Right lobe of liver (tissue), 6 donors: ENCODE measurements at regions not wholly inside any gene's neighbourhood (a gene's known extent, or its start where the extent isn't known, plus 50 kb on each side); places are given as distances from the start of the nearest gene placed in this dataset.
A peak's percentile ranks its signal among the peaks of the same experiment; 100 is the strongest.

Experiments used
- ATAC-seq, 4 donors: fragments of 200-7000 bp; cut with Tn5 transposase; one replicate each; pipeline ENCODE4 v1.9.1; 2020; ENCODE audit warnings: mild to moderate bottlenecking in 4 of 4, moderate library complexity in 4 of 4
- DNase-seq, 3 donors: peaks; one replicate each; pipeline ENCODE4 v3.0.0-alpha.2; 2020
- H3K27ac ChIP-seq, 3 donors: fragments of 200-600 bp; one replicate each; pipeline ENCODE4 v1.8.0; 2022
- H3K27me3 ChIP-seq, 2 donors: fragments of 200-600 bp; one replicate each; pipeline ENCODE4 v1.8.0; 2022
- H3K36me3 ChIP-seq, 4 donors: fragments of 200-600 bp; sonication (generic) in 1 of 4; one replicate each; pipeline versions ENCODE4 v1.5.1 to v1.8.0; 2017 to 2022; ENCODE audit warnings: control low read depth in 1 of 4
- H3K4me1 ChIP-seq, 4 donors: fragments of 200-600 bp; sonication (generic) in 1 of 4; one replicate each; pipeline versions ENCODE4 v1.5.1 to v1.8.0; 2017 to 2022; ENCODE audit warnings: control low read depth in 1 of 4
- H3K4me3 ChIP-seq, 3 donors: fragments of 200-600 bp; one replicate each; pipeline ENCODE4 v1.8.0; 2022
- H3K9me3 ChIP-seq, 4 donors: fragments of 200-600 bp; sonication (generic) in 1 of 4; one replicate each; pipeline versions ENCODE4 v1.5.1 to v1.8.0; 2017 to 2022; ENCODE audit warnings: control low read depth in 1 of 4
- POLR2A ChIP-seq: fragments of 450-650 bp; IDR thresholded peaks from one replicate; pipeline ENCODE4 v1.6.1; 2017; ENCODE audit warnings: antibody characterized with exemption, mild to moderate bottlenecking
- WGBS: methylation state at CpG from one replicate; pipeline ENCODE4 v1.1.6; 2018; ENCODE audit warnings: low coverage, low lambda C conversion rate; ENCODE audit not compliant: insufficient coverage; ENCODE audit errors: missing lambda C conversion rate; 5-methylcytosine and 5-hydroxymethylcytosine counted together
- intact Hi-C, 2 donors: fragments of 100-400 bp; cut with DNase I; formaldehyde crosslinking; loops; one replicate each; pipeline versions ENCODE4 v1.11.2 to v1.14.1; 2022
- TF ChIP-seq, protein P1 (sequence below), 4 donors: fragments of 200-600 bp in 3 of 4; fragments of 450-650 bp in 1 of 4; IDR thresholded peaks; one replicate each; pipeline versions ENCODE4 v1.5.1 to v1.8.0; 2016 to 2022; ENCODE audit warnings: antibody characterized with exemption in 4 of 4, mild to moderate bottlenecking in 2 of 4
- donor health status: DM: no; HTN: yes; CAD: no.
- donor health status: DM: no; HTN: no; CAD: no.
- donor health status: DM: no; HTN: no; CAD: no.
- donor health status: DM: no; HTN: yes; CAD: no.
- donor health status: DM: no; HTN: yes; CAD: no.

DNA sequence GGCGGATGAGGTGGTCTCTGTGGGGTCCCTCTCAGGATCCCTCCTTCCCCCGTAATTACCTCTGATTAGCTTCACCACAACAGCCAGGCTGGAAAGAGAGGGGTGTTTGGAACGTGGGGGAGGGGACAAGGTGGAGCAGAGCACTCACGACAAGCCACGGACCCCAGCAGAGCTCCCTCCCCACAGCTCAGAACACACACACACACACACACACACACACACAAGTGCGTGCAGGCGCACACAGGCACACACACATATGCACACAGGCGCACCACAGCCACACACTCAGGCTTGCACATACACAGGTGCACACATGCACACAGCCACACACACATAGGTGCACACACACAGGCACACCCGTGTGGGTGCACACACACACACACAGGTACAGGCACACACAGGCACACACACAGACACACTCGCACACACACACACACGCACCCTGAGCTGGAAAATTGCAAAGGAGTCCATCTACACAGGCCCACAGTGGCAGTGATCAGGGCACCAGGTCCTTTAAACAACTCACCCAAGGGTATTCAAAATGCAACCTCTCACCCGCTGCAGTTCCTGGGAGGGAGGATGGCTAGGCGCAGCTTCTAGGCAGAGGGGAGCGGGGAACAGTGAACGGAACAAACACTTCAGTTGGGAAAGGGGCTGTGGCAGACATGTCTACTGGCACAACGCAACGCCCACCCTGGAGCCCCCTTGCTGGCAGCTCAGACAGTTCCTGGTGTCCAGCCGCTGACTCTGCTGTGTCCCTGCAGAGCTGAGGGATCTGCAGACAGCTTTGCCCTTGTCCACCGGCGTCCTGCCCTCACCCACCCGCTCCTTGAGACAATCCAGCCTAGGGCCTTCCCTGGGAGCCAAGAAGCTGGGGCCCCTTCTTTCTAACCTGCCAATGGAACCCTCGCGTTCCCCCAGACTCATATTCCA lies 59.9 kb upstream of the DLX4 start:
- Histone ChIP-seq H3K36me3 (no peaks in the 10 kb centered on the region), H3K27ac (no peak overlapping the region), H3K9me3 (no peaks in the 10 kb centered on the region), H3K27me3 (peaks cover 6 to 19% of the 10 kb centered on the region in 2 donors), H3K4me1 (no peaks in the 10 kb centered on the region), H3K4me3 (no peak overlapping the region)
- TF ChIP-seq POLR2A: no peak
- TF ChIP-seq, protein P1, sequence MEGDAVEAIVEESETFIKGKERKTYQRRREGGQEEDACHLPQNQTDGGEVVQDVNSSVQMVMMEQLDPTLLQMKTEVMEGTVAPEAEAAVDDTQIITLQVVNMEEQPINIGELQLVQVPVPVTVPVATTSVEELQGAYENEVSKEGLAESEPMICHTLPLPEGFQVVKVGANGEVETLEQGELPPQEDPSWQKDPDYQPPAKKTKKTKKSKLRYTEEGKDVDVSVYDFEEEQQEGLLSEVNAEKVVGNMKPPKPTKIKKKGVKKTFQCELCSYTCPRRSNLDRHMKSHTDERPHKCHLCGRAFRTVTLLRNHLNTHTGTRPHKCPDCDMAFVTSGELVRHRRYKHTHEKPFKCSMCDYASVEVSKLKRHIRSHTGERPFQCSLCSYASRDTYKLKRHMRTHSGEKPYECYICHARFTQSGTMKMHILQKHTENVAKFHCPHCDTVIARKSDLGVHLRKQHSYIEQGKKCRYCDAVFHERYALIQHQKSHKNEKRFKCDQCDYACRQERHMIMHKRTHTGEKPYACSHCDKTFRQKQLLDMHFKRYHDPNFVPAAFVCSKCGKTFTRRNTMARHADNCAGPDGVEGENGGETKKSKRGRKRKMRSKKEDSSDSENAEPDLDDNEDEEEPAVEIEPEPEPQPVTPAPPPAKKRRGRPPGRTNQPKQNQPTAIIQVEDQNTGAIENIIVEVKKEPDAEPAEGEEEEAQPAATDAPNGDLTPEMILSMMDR (IDR thresholded peaks at IDR 0.05): no peak
- WGBS: 29% methylated on average over 8 of the region's 23 CpGs
- DNase-seq (no peak), ATAC-seq (peak in 1 of 4 donors; percentile 21)
- intact Hi-C loops: no loop called here

DNA sequence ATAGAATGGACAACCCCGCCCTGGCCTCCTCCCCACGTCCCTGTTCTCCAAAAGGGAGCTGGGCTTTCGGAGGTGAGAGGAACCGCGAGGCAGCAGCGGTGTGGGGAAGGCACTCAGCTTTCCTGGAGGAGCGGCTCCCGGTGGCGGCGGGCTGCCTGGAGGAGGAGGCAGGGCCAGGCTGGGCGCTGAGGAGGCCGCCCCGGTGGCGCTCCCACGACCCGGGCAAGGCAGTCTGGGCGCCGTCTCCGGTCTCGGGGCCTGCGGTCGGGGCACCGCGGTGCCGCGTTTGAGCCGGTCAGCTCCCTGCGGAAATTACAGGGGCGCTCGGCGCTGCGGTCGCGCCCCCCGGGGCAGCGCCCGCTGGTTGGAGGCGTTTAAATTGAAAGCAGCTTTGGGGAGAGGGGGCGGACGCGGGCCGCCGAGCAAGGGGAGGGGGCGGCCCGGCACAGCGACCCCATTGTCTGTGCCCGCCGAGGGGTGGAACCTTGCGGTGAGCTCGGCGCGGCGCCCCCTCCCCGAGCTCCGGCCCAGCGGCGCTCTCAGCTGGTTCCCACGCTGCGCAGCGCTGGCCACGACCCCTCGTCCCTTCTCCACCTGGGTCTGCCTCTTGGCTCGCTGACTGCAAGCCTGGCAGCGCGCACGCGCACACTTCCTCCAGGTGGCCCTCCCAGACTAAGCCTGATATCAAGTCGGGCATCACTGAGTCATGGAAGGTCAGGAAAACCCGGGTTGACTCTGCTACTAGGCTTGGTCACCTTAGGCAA lies 58.7 kb upstream of the DLX4 start:
- Histone ChIP-seq H3K9me3 (no peaks in the 10 kb centered on the region), H3K36me3 (no peaks in the 10 kb centered on the region), H3K27ac (no peak overlapping the region), H3K4me3 (no peak overlapping the region), H3K27me3 (peaks cover 6 to 19% of the 10 kb centered on the region in 2 donors), H3K4me1 (no peaks in the 10 kb centered on the region)
- TF ChIP-seq, protein P1 (IDR thresholded peaks at IDR 0.05): no peak
- no peak for TF ChIP-seq POLR2A
- intact Hi-C loops: no loop called here
- DNase-seq (no peak), ATAC-seq (no peak)
- 11% methylated on average over 5 of the region's 69 CpGs for WGBS

DNA sequence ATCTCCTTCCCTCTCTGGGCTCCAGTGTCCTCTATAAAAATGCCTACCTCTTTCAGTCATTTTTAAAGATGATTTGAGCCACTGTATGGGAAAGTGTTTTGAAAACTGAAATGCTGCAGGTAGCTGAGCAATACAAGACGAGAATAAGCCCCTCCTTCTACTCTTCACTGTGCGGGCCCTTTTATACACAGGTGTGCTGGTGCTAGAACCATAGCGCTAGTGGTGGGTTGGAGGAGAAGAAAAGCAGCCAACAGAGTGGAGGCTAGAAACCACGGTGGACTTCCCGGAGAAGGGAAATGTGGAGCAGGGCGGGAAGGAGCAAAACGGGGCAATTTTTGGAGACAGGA lies 58.2 kb upstream of the DLX4 start:
- H3K4me3 ChIP-seq: no peak overlapping the region
- intact Hi-C loops: no loop called here
- no peak for DNase-seq

DNA sequence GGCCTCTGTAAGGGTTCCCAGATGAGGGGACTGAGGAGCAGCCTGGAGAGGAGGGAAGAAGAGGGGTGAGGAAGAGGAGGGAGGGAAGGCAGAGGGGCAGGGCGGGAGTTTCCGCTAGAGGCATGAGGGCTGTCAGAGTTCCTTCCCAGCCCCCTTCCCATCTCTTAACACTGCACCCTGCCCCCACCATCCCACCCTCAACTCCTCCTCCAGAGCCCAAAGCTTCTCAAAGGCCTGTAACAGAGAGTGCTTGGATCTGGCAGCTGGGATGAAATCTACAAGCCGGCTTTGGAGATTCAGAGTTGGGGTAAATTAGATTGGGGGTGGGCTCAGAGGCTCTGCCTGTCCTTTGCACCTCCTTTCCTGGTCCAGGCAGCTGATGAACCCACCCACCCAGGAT lies 57.3 kb upstream of the DLX4 start:
- H3K27me3 ChIP-seq: peaks cover 6 to 14% of the 10 kb centered on the region in 2 donors
- intact Hi-C loops: no loop called here
- ATAC-seq (no peak), DNase-seq (no peak)
- no peak overlapping the region for H3K4me3 ChIP-seq
- TF ChIP-seq POLR2A: no peak
- TF ChIP-seq, protein P1 (IDR thresholded peaks at IDR 0.05): no peak
- H3K9me3 ChIP-seq: no peaks in the 10 kb centered on the region
- H3K36me3 ChIP-seq: no peaks in the 10 kb centered on the region
- no CpG with 5 or more reads among the region's 3 CpGs for WGBS
- no peak overlapping the region for H3K27ac ChIP-seq
- no peaks in the 10 kb centered on the region for H3K4me1 ChIP-seq

More for the DNA sequence above, 58.2 kb upstream of the DLX4 start:
- WGBS: 44% methylated on average over 7 of the region's 7 CpGs
- H3K36me3 ChIP-seq: no peaks in the 10 kb centered on the region
- H3K27ac ChIP-seq: no peak overlapping the region
- TF ChIP-seq, protein P1 (IDR thresholded peaks at IDR 0.05): no peak
- no peak for ATAC-seq
- no peaks in the 10 kb centered on the region for H3K9me3 ChIP-seq
- H3K4me1 ChIP-seq: no peaks in the 10 kb centered on the region
- peaks cover 6 to 19% of the 10 kb centered on the region in 2 donors for H3K27me3 ChIP-seq
